ENCODE measurements at regions not wholly inside any gene's neighbourhood (a gene's known extent, or its start where the extent isn't known, plus 50 kb on each side); places are given as distances from the start of the nearest gene placed in this dataset.

GRCh38 chr4:156559346-156559745 lies 412.3 kb downstream of the PDGFC start:
- TF ChIP-seq CTCF (IDR thresholded peaks at IDR 0.05) (no peak), POLR2AphosphoS5 (IDR thresholded peaks at IDR 0.05) (no peak)

All from esophagus muscularis mucosa (tissue), 3 donors.